ENCODE measurements at regions not wholly inside any gene's neighbourhood (a gene's known extent, or its start where the extent isn't known, plus 50 kb on each side); places are given as distances from the start of the nearest gene placed in this dataset.

GRCh38 chr10:108427146-108427545 lies 1262.6 kb upstream of the SORCS1 start:
- H3K9me3 ChIP-seq (ENCODE audit: control insufficient read depth in 1 of 2, insufficient read depth in 1 of 2, low read depth in 1 of 2, low read length in 2 of 2), result peaks cover 25 to 36% of the 10 kb centered on the region in 2 experiments; a peak in 2 of 4 replicates
- POLR2A ChIA-PET, result no interaction called here
- RAD21 ChIA-PET (ENCODE audit: low non-redundant PET in 1 of 2, low total read pairs in 2 of 2, uncharacterized antibody in 2 of 2, unreplicated experiment in 2 of 2), result no interaction called here
- BruUV-seq (replicated peaks), result no TSS peak
- H3K9ac ChIP-seq (ENCODE audit: low read length), result no peak overlapping the region
- H3K4me2 ChIP-seq (ENCODE audit: low read length), result no peak overlapping the region
- no peaks in the 10 kb centered on the region for H3K79me2 ChIP-seq (ENCODE audit: insufficient read depth, low read length)
- ATAC-seq (no peak), DNase-seq (ENCODE audit: low read depth, low spot score) (no peak)
- H4K20me1 ChIP-seq (ENCODE audit: insufficient read depth), result no peaks in the 10 kb centered on the region
- no peak overlapping the region for H3K4me3 ChIP-seq (replicated peaks in 1 of 2; ENCODE audit: low read depth in 1 of 2, low read length in 2 of 2)
- TF ChIP-seq RAD21 (IDR thresholded peaks at IDR 0.05; ENCODE audit: low read depth) (no peak), ATF3 (IDR thresholded peaks at IDR 0.05) (no peak), EZH2 (IDR thresholded peaks at IDR 0.05) (no peak), SP1 (IDR thresholded peaks at IDR 0.05; ENCODE audit: low read depth) (no peak), FOSL1 (IDR thresholded peaks at IDR 0.05; ENCODE audit: low read depth) (no peak), POLR2A (IDR thresholded peaks at IDR 0.05; ENCODE audit: borderline replicate concordance, extremely low read depth, insufficient read depth, insufficient read length) (no peak), ELF1 (IDR thresholded peaks at IDR 0.05; ENCODE audit: borderline replicate concordance, low read depth) (no peak), CEBPB (IDR thresholded peaks at IDR 0.05; ENCODE audit: low read depth) (no peak), ZFX (IDR thresholded peaks at IDR 0.05) (no peak), EZH2phosphoT487 (IDR thresholded peaks at IDR 0.05; ENCODE audit: borderline replicate concordance) (no peak), TCF7L2 (IDR thresholded peaks at IDR 0.05; ENCODE audit: borderline replicate concordance, extremely low read depth, insufficient read depth, insufficient read length) (no peak), YY1 (IDR thresholded peaks at IDR 0.05; ENCODE audit: extremely low read depth, insufficient replicate concordance, low read depth, low read length) (no peak)
- TF ChIP-seq, protein P1, sequence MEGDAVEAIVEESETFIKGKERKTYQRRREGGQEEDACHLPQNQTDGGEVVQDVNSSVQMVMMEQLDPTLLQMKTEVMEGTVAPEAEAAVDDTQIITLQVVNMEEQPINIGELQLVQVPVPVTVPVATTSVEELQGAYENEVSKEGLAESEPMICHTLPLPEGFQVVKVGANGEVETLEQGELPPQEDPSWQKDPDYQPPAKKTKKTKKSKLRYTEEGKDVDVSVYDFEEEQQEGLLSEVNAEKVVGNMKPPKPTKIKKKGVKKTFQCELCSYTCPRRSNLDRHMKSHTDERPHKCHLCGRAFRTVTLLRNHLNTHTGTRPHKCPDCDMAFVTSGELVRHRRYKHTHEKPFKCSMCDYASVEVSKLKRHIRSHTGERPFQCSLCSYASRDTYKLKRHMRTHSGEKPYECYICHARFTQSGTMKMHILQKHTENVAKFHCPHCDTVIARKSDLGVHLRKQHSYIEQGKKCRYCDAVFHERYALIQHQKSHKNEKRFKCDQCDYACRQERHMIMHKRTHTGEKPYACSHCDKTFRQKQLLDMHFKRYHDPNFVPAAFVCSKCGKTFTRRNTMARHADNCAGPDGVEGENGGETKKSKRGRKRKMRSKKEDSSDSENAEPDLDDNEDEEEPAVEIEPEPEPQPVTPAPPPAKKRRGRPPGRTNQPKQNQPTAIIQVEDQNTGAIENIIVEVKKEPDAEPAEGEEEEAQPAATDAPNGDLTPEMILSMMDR (IDR thresholded peaks at IDR 0.05 in 2 of 3, conservative IDR thresholded peaks at IDR 0.05 in 1 of 3; ENCODE audit: borderline replicate concordance in 1 of 3, insufficient read depth in 1 of 3, low read depth in 2 of 3, low read length in 2 of 3), result no peak
- TF ChIP-seq, protein P2, sequence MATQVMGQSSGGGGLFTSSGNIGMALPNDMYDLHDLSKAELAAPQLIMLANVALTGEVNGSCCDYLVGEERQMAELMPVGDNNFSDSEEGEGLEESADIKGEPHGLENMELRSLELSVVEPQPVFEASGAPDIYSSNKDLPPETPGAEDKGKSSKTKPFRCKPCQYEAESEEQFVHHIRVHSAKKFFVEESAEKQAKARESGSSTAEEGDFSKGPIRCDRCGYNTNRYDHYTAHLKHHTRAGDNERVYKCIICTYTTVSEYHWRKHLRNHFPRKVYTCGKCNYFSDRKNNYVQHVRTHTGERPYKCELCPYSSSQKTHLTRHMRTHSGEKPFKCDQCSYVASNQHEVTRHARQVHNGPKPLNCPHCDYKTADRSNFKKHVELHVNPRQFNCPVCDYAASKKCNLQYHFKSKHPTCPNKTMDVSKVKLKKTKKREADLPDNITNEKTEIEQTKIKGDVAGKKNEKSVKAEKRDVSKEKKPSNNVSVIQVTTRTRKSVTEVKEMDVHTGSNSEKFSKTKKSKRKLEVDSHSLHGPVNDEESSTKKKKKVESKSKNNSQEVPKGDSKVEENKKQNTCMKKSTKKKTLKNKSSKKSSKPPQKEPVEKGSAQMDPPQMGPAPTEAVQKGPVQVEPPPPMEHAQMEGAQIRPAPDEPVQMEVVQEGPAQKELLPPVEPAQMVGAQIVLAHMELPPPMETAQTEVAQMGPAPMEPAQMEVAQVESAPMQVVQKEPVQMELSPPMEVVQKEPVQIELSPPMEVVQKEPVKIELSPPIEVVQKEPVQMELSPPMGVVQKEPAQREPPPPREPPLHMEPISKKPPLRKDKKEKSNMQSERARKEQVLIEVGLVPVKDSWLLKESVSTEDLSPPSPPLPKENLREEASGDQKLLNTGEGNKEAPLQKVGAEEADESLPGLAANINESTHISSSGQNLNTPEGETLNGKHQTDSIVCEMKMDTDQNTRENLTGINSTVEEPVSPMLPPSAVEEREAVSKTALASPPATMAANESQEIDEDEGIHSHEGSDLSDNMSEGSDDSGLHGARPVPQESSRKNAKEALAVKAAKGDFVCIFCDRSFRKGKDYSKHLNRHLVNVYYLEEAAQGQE (IDR thresholded peaks at IDR 0.05; ENCODE audit: low read depth), result no peak
- CTCF ChIA-PET, result no interaction called here
- intact Hi-C loops (cut with micrococcal nuclease), result no loop called here
- no peak overlapping the region for H3K27ac ChIP-seq (ENCODE audit: low read depth, low read length)
- H3K4me1 ChIP-seq (ENCODE audit: control insufficient read depth in 1 of 2, insufficient read depth in 2 of 2, low read length in 2 of 2), result no peaks in the 10 kb centered on the region
- H3K9me2 ChIP-seq (ENCODE audit: insufficient read depth), result no peaks in the 10 kb centered on the region
- no peak overlapping the region for H2AFZ ChIP-seq (ENCODE audit: low read depth, low read length, poor library complexity, severe bottlenecking)
- H3K36me3 ChIP-seq (ENCODE audit: control insufficient read depth in 1 of 2, insufficient read depth in 2 of 2, low read length in 2 of 2), result no peaks in the 10 kb centered on the region
- H3K27me3 ChIP-seq (ENCODE audit: insufficient read depth, low read length), result no peaks in the 10 kb centered on the region

Data from HCT116 (cell line).